CD4-positive, alpha-beta T cell treated with Interleukin-21 for 1 hour (primary cell): ENCODE measurements at regions not wholly inside any gene's neighbourhood (a gene's known extent, or its start where the extent isn't known, plus 50 kb on each side); places are given as distances from the start of the nearest gene placed in this dataset.

ENCODE experiments used
- DNase-seq: peaks from one replicate; pipeline ENCODE4 v3.0.0-alpha.2; 2020

GRCh38 chr5:29370248-29370647 lies 1823.2 kb upstream of the CDH6 start:
- no peak for DNase-seq

- no peak for DNase-seq
Measured at GRCh38 chr5:29367176-29367833, 1826.2 kb upstream of the CDH6 start.

GRCh38 chr5:29351170-29351569 lies 1842.3 kb upstream of the CDH6 start:
- no peak for DNase-seq

- no peak for DNase-seq
Measured at GRCh38 chr5:29337030-29337429, 1856.5 kb upstream of the CDH6 start.

- DNase-seq, result no peak
Measured at GRCh38 chr5:29321591-29321990, 1871.9 kb upstream of the CDH6 start.

GRCh38 chr5:29309359-29309758 lies 1884.1 kb upstream of the CDH6 start:
- no peak for DNase-seq

GRCh38 chr5:29307478-29307877 lies 1886.0 kb upstream of the CDH6 start:
- no peak for DNase-seq

- no peak for DNase-seq
Measured at GRCh38 chr5:29304545-29304944, 1888.9 kb upstream of the CDH6 start.

GRCh38 chr5:29296548-29296947 lies 1896.9 kb upstream of the CDH6 start:
- DNase-seq, result no peak

GRCh38 chr5:29277642-29278041 lies 1915.8 kb upstream of the CDH6 start:
- no peak for DNase-seq

GRCh38 chr5:29276371-29276770 lies 1917.1 kb upstream of the CDH6 start:
- DNase-seq, result no peak

- no peak for DNase-seq
Measured at GRCh38 chr5:29263915-29264351, 1929.6 kb upstream of the CDH6 start.

GRCh38 chr5:29262339-29263123 lies 1931.0 kb upstream of the CDH6 start:
- DNase-seq, result no peak

- DNase-seq, result no peak
Measured at GRCh38 chr5:29261213-29261612, 1932.3 kb upstream of the CDH6 start.

GRCh38 chr5:29252390-29252789 lies 1941.1 kb upstream of the CDH6 start:
- DNase-seq, result no peak

- DNase-seq, result no peak
Measured at GRCh38 chr5:29247346-29248028, 1946.0 kb upstream of the CDH6 start.

- no peak for DNase-seq
Measured at GRCh38 chr5:29240379-29240778, 1953.1 kb upstream of the CDH6 start.

GRCh38 chr5:29239606-29240005 lies 1953.9 kb upstream of the CDH6 start:
- DNase-seq, result no peak

- no peak for DNase-seq
Measured at GRCh38 chr5:29238115-29238514, 1955.4 kb upstream of the CDH6 start.

- DNase-seq, result no peak
Measured at GRCh38 chr5:29231154-29231553, 1962.3 kb upstream of the CDH6 start.

GRCh38 chr5:29230591-29230990 lies 1962.9 kb upstream of the CDH6 start:
- DNase-seq, result no peak

GRCh38 chr5:29229461-29229860 lies 1964.0 kb upstream of the CDH6 start:
- DNase-seq, result no peak

GRCh38 chr5:29218138-29218537 lies 1975.3 kb upstream of the CDH6 start:
- DNase-seq, result no peak

- no peak for DNase-seq
Measured at GRCh38 chr5:29214839-29215238, 1978.6 kb upstream of the CDH6 start.
